ENCODE measurements at regions not wholly inside any gene's neighbourhood (a gene's known extent, or its start where the extent isn't known, plus 50 kb on each side); places are given as distances from the start of the nearest gene placed in this dataset.

DNA sequence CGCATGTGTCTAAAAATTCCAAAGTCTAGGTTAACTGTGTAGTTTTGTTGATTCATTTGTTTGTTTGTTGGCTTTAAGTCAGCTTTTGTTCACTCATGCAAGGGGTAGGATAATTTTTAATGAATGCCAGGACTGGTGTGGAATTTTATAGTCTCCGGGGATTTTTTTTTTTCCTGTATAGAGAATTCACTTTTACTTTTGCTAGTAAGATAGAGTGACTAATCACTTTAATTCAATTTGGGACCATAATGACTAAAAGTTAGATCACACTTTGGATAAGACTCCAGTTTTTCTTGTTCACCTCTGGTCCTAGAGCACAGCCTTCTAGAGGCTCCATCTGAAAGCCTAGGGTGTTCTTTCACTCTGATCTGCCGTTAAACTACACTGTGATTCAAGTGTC lies 1690.0 kb downstream of the PCDH9 start:
- H3K4ac ChIP-seq (ENCODE audit: low read depth, low read length) = no peak overlapping the region
- no peaks in the 10 kb centered on the region for H3K23me2 ChIP-seq (ENCODE audit: insufficient read length, low read depth, low read length, poor library complexity, severe bottlenecking)
- no peaks in the 10 kb centered on the region for H3K9me3 ChIP-seq (ENCODE audit: control insufficient read depth, low read depth, low read length)
- TF ChIP-seq, protein P1, sequence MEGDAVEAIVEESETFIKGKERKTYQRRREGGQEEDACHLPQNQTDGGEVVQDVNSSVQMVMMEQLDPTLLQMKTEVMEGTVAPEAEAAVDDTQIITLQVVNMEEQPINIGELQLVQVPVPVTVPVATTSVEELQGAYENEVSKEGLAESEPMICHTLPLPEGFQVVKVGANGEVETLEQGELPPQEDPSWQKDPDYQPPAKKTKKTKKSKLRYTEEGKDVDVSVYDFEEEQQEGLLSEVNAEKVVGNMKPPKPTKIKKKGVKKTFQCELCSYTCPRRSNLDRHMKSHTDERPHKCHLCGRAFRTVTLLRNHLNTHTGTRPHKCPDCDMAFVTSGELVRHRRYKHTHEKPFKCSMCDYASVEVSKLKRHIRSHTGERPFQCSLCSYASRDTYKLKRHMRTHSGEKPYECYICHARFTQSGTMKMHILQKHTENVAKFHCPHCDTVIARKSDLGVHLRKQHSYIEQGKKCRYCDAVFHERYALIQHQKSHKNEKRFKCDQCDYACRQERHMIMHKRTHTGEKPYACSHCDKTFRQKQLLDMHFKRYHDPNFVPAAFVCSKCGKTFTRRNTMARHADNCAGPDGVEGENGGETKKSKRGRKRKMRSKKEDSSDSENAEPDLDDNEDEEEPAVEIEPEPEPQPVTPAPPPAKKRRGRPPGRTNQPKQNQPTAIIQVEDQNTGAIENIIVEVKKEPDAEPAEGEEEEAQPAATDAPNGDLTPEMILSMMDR (conservative IDR thresholded peaks at IDR 0.05) = no peak
- no peak overlapping the region for H2AK5ac ChIP-seq (ENCODE audit: insufficient read length, low read length)
- H3K4me1 ChIP-seq (ENCODE audit: insufficient read depth, low read length) = no peaks in the 10 kb centered on the region
- no peak overlapping the region for H4K91ac ChIP-seq (ENCODE audit: insufficient read length, low read depth, low read length)
- no peak overlapping the region for H3K27ac ChIP-seq (ENCODE audit: insufficient read length, low read depth, low read length)
- H3K27me3 ChIP-seq (ENCODE audit: insufficient read depth, low read length) = no peaks in the 10 kb centered on the region
- no peak overlapping the region for H2BK15ac ChIP-seq (ENCODE audit: low read depth, low read length)
- no peak overlapping the region for H2BK5ac ChIP-seq (ENCODE audit: insufficient read length, low read length)
- no peaks in the 10 kb centered on the region for H4K20me1 ChIP-seq (ENCODE audit: control insufficient read depth, insufficient read depth, insufficient read length)
- Mint-ChIP-seq H3K9me3 (no peaks in the 10 kb centered on the region; a peak in 1 of 5 replicates), H3K4me3 (no peak overlapping the region), H3K27ac (no peak overlapping the region), H3K27me3 (ENCODE audit: low read depth) (no peaks in the 10 kb centered on the region), H3K4me1 (no peaks in the 10 kb centered on the region), H3K36me3 (ENCODE audit: insufficient read depth in 1 of 3, low read depth in 3 of 3) (no peaks in the 10 kb centered on the region)
- H3K14ac ChIP-seq (ENCODE audit: insufficient read depth, low read length) = no peak overlapping the region
- DNase-seq = no peak
- H2AFZ ChIP-seq (ENCODE audit: low read length) = no peak overlapping the region
- no peaks in the 10 kb centered on the region for H3K79me2 ChIP-seq (ENCODE audit: insufficient read depth, low read length)
- no peak overlapping the region for H2BK120ac ChIP-seq (ENCODE audit: low read depth, low read length, poor library complexity, severe bottlenecking)
- no peaks in the 10 kb centered on the region for H3K79me1 ChIP-seq (ENCODE audit: insufficient read depth, low read depth, low read length, poor library complexity, severe bottlenecking)
- no peak overlapping the region for H2BK12ac ChIP-seq (ENCODE audit: insufficient read length, low read depth, low read length)
- no peak overlapping the region for H2BK20ac ChIP-seq (ENCODE audit: low read depth, low read length, poor library complexity, severe bottlenecking)
- H3T11ph ChIP-seq (ENCODE audit: low read length) = no peak overlapping the region
- no peak overlapping the region for H3K56ac ChIP-seq (ENCODE audit: insufficient read length, low read depth, low read length)
- no peak overlapping the region for H3K23ac ChIP-seq (ENCODE audit: insufficient read length, low read depth, low read length)
- H3K4me2 ChIP-seq (ENCODE audit: insufficient read depth, insufficient read length, low read length) = no peak overlapping the region
- H4K8ac ChIP-seq (replicated peaks; ENCODE audit: insufficient read length, low read depth, low read length) = no peak overlapping the region
- no CpG with 5 or more reads among the region's 3 CpGs for WGBS (ENCODE audit: extremely low coverage, insufficient read length, low lambda C conversion rate)
- no peak overlapping the region for H3K9ac ChIP-seq (ENCODE audit: extremely low read depth, insufficient read length, low read length)
- H4K5ac ChIP-seq (ENCODE audit: insufficient read length, low read depth, low read length) = no peak overlapping the region
- H3K18ac ChIP-seq (ENCODE audit: insufficient read length, low read depth, low read length) = no peak overlapping the region
